ENCODE measurements at regions not wholly inside any gene's neighbourhood (a gene's known extent, or its start where the extent isn't known, plus 50 kb on each side); places are given as distances from the start of the nearest gene placed in this dataset.

GRCh38 chr12:4054630-4055029 lies 181.4 kb upstream of the PARP11 start:
- TF ChIP-seq, protein P1, sequence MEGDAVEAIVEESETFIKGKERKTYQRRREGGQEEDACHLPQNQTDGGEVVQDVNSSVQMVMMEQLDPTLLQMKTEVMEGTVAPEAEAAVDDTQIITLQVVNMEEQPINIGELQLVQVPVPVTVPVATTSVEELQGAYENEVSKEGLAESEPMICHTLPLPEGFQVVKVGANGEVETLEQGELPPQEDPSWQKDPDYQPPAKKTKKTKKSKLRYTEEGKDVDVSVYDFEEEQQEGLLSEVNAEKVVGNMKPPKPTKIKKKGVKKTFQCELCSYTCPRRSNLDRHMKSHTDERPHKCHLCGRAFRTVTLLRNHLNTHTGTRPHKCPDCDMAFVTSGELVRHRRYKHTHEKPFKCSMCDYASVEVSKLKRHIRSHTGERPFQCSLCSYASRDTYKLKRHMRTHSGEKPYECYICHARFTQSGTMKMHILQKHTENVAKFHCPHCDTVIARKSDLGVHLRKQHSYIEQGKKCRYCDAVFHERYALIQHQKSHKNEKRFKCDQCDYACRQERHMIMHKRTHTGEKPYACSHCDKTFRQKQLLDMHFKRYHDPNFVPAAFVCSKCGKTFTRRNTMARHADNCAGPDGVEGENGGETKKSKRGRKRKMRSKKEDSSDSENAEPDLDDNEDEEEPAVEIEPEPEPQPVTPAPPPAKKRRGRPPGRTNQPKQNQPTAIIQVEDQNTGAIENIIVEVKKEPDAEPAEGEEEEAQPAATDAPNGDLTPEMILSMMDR (IDR thresholded peaks at IDR 0.05): no peak
- TF ChIP-seq POLR2AphosphoS5 (IDR thresholded peaks at IDR 0.05): no peak

Measured in suprapubic skin (tissue), 3 donors.